Natural killer cell (primary cell): ENCODE measurements at regions not wholly inside any gene's neighbourhood (a gene's known extent, or its start where the extent isn't known, plus 50 kb on each side); places are given as distances from the start of the nearest gene placed in this dataset.

ENCODE experiments used
- ATAC-seq, 3 donors: fragments of 150-1000 bp in 2 of 3; fragments of 200-7000 bp in 1 of 3; cut with Tn5 transposase; 1 replicate in 1 of 3; 2 replicates in 2 of 3; pipeline ENCODE4 v1.10.0; 2021; ENCODE audit warnings: mild to moderate bottlenecking in 2 of 3, moderate library complexity in 2 of 3
- DNase-seq, 2 donors: peaks; one replicate each; pipeline versions ENCODE4 v3.0.0 to v3.0.0-alpha.2; 2013 to 2021; ENCODE audit warnings: mixed read lengths in 1 of 2
- H3K27ac ChIP-seq: one replicate; pipeline ENCODE4 v1.5.1; 2013; ENCODE audit warnings: mild to moderate bottlenecking, low read length
- H3K27me3 ChIP-seq: one replicate; pipeline ENCODE4 v1.6.1; 2013; ENCODE audit warnings: low read length; ENCODE audit not compliant: control insufficient read depth, insufficient read depth
- H3K36me3 ChIP-seq: one replicate; pipeline ENCODE4 v1.6.1; 2013; ENCODE audit warnings: low read length; ENCODE audit not compliant: control insufficient read depth, insufficient read depth
- H3K4me1 ChIP-seq: one replicate; pipeline ENCODE4 v1.6.1; 2013; ENCODE audit warnings: low read length; ENCODE audit not compliant: control insufficient read depth, insufficient read depth
- H3K4me3 ChIP-seq: one replicate; pipeline ENCODE4 v1.5.1; 2013; ENCODE audit warnings: low read length
- H3K9me3 ChIP-seq: one replicate; pipeline ENCODE4 v1.6.1; 2013; ENCODE audit warnings: low read length; ENCODE audit not compliant: control insufficient read depth, insufficient read depth
- H3K27ac Mint-ChIP-seq, 2 donors: one replicate each; pipeline ENCODE4 v1.8.0; 2022; ENCODE audit warnings: mild to moderate bottlenecking in 2 of 2, mixed read lengths in 2 of 2, moderate library complexity in 1 of 2
- H3K27me3 Mint-ChIP-seq, 2 donors: one replicate each; pipeline ENCODE4 v1.8.0; 2022; ENCODE audit warnings: low read depth in 2 of 2, mixed read lengths in 2 of 2
- H3K36me3 Mint-ChIP-seq: one replicate; pipeline ENCODE4 v1.8.0; 2022; ENCODE audit warnings: mixed read lengths
- H3K4me1 Mint-ChIP-seq, 2 donors: one replicate each; pipeline ENCODE4 v1.8.0; 2022; ENCODE audit warnings: mixed read lengths in 2 of 2
- H3K4me3 Mint-ChIP-seq: one replicate; pipeline ENCODE4 v1.8.0; 2022; ENCODE audit warnings: mild to moderate bottlenecking, moderate library complexity, mixed read lengths
- H3K9me3 Mint-ChIP-seq, 2 donors: one replicate each; pipeline ENCODE4 v1.8.0; 2022; ENCODE audit warnings: mixed read lengths in 2 of 2
- WGBS: methylation state at CpG from one replicate; pipeline ENCODE4 v1.1.7; 2013; ENCODE audit warnings: missing lambda C conversion rate; ENCODE audit not compliant: insufficient coverage; 5-methylcytosine and 5-hydroxymethylcytosine counted together
- intact Hi-C: fragments of 100-400 bp; cut with micrococcal nuclease; formaldehyde crosslinking; loops from one replicate; pipeline ENCODE4 v1.14.2; 2022
- TF ChIP-seq, protein P1 (sequence below): fragments of 200-600 bp; IDR thresholded peaks from one replicate; pipeline ENCODE4 v1.8.0; 2022; ENCODE audit warnings: antibody characterized with exemption

DNA sequence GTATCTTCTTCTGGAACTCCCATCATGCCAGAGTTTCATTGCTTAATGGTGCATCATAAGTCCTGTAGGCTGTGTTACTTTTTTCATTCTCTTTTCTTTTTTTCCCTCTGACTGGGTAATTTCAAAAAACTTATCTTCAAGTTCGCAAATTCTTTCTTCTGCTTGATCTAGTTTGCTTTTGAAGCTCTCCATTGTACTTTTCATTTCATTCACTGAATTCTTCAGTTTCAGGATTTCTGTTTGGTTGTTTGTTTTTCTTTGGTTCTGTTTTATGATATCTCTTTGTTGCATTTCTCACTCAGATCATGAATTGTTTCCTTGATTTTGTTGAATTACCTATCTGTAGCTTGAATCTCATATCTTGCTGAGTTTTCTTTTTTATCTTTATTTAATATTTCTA, 83.3 kb upstream of the PRMT8 start:
- no peak overlapping the region for H3K27ac Mint-ChIP-seq
- intact Hi-C loops, result no loop called here
- Histone ChIP-seq H3K4me1 (no peaks in the 10 kb centered on the region), H3K27me3 (no peaks in the 10 kb centered on the region), H3K27ac (no peak overlapping the region), H3K36me3 (no peaks in the 10 kb centered on the region), H3K4me3 (no peak overlapping the region), H3K9me3 (peaks cover 30% of the 10 kb centered on the region)
- no peak overlapping the region for H3K4me3 Mint-ChIP-seq
- no peak for ATAC-seq
- TF ChIP-seq, protein P1, sequence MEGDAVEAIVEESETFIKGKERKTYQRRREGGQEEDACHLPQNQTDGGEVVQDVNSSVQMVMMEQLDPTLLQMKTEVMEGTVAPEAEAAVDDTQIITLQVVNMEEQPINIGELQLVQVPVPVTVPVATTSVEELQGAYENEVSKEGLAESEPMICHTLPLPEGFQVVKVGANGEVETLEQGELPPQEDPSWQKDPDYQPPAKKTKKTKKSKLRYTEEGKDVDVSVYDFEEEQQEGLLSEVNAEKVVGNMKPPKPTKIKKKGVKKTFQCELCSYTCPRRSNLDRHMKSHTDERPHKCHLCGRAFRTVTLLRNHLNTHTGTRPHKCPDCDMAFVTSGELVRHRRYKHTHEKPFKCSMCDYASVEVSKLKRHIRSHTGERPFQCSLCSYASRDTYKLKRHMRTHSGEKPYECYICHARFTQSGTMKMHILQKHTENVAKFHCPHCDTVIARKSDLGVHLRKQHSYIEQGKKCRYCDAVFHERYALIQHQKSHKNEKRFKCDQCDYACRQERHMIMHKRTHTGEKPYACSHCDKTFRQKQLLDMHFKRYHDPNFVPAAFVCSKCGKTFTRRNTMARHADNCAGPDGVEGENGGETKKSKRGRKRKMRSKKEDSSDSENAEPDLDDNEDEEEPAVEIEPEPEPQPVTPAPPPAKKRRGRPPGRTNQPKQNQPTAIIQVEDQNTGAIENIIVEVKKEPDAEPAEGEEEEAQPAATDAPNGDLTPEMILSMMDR, result no peak
- no peak for DNase-seq
- H3K9me3 Mint-ChIP-seq, result peaks cover 10 to 23% of the 10 kb centered on the region in 2 donors
- peaks cover 23% of the 10 kb centered on the region for H3K36me3 Mint-ChIP-seq
- H3K4me1 Mint-ChIP-seq, result no peaks in the 10 kb centered on the region
- H3K27me3 Mint-ChIP-seq, result no peaks in the 10 kb centered on the region
- no CpG with 5 or more reads among the region's 1 CpG for WGBS

DNA sequence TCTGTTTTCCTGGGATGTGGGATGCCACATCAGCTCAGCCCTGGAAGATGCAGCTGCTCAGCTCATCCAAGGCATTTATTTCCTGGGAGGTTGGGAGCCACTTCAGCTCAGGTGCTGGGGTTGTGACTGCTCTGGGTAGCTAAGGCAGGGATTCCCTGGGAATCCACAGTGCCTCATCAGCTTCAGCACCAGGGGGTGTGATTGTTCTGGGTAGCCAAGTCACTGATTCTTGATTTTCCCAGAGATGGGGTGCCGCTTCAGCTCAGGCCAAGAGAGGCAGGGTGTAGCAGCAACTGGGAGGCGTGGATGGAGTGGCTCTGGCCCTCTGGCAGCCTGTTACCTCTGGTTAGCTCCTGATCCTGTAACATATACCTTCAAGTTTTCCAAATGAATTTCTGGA, 81.3 kb upstream of the PRMT8 start:
- no peak overlapping the region for H3K4me3 Mint-ChIP-seq
- WGBS, result 82% methylated on average over 2 of the region's 2 CpGs

DNA sequence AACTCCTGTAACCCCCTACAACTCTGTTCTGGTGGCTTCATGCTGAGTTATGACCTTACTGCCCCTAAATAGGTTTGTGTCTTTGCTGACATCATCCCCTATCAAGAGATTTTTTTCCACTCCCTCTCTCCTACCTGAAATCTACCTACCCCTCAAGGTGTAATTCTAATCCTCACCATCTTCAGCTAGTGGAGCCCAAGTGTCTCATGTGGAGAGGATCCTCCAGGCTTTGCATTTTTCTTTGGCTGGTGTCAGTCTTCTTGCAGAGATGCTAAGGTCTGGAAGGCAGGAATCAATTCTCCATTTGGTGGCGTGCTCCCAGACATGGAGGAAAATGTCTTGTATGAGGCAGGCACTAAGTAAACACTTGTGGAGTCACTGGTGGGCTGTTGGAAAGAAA, 74.8 kb upstream of the PRMT8 start:
- no peaks in the 10 kb centered on the region for H3K36me3 Mint-ChIP-seq
- TF ChIP-seq, protein P1, result no peak
- H3K4me3 Mint-ChIP-seq, result no peak overlapping the region
- Histone ChIP-seq H3K4me3 (no peak overlapping the region), H3K36me3 (no peaks in the 10 kb centered on the region), H3K9me3 (no peaks in the 10 kb centered on the region), H3K27ac (no peak overlapping the region), H3K27me3 (no peaks in the 10 kb centered on the region), H3K4me1 (no peaks in the 10 kb centered on the region)
- peaks cover 18 to 34% of the 10 kb centered on the region in 2 donors for H3K27me3 Mint-ChIP-seq
- 72% methylated on average over 1 of the region's 1 CpG for WGBS
- H3K4me1 Mint-ChIP-seq, result no peaks in the 10 kb centered on the region
- no peaks in the 10 kb centered on the region for H3K9me3 Mint-ChIP-seq
- H3K27ac Mint-ChIP-seq, result no peak overlapping the region
- DNase-seq (no peak), ATAC-seq (no peak)
- intact Hi-C loops, result no loop called here

More for the DNA sequence above, 81.3 kb upstream of the PRMT8 start:
- no peaks in the 10 kb centered on the region for H3K4me1 ChIP-seq
- TF ChIP-seq, protein P1, result no peak
- peaks cover 0 to 12% of the 10 kb centered on the region in 2 donors for H3K27me3 Mint-ChIP-seq
- no peaks in the 10 kb centered on the region for H3K36me3 ChIP-seq
- no peak overlapping the region for H3K27ac Mint-ChIP-seq
- DNase-seq (no peak), ATAC-seq (no peak)
- H3K27ac ChIP-seq, result no peak overlapping the region
- H3K9me3 ChIP-seq, result peaks cover 30% of the 10 kb centered on the region
- H3K4me1 Mint-ChIP-seq, result no peaks in the 10 kb centered on the region
- peaks cover 10 to 20% of the 10 kb centered on the region in 2 donors for H3K9me3 Mint-ChIP-seq
- intact Hi-C loops, result no loop called here
- peaks cover 23% of the 10 kb centered on the region for H3K36me3 Mint-ChIP-seq
- H3K4me3 ChIP-seq, result no peak overlapping the region
- H3K27me3 ChIP-seq, result no peaks in the 10 kb centered on the region

DNA sequence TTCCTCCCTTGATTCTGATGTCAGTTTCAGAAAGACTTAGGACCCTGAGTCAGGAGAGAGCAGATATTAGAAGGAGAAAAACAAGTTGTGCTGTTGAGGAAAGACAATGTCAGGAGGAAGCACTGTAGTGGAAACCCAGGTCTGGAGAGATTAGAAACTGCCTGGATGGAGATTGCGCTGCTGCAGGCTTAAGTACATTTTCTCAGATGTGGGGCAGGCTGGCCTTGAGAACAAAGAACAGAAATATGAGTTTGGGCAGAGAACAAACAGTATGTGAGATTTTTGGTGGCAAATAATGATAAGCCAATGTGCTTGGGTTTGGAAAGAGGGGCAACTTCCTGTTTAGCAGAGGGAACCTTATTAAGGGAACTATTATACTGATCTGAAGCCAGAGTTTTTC, 74.3 kb upstream of the PRMT8 start:
- Mint-ChIP-seq H3K36me3 (no peaks in the 10 kb centered on the region), H3K27ac (no peak overlapping the region), H3K9me3 (no peaks in the 10 kb centered on the region), H3K27me3 (peaks cover 18 to 34% of the 10 kb centered on the region in 2 donors), H3K4me3 (no peak overlapping the region), H3K4me1 (no peaks in the 10 kb centered on the region)
- H3K4me3 ChIP-seq, result no peak overlapping the region
- no peak overlapping the region for H3K27ac ChIP-seq
- no peaks in the 10 kb centered on the region for H3K9me3 ChIP-seq
- no peaks in the 10 kb centered on the region for H3K36me3 ChIP-seq
- DNase-seq (no peak), ATAC-seq (no peak)
- H3K27me3 ChIP-seq, result no peaks in the 10 kb centered on the region
- intact Hi-C loops, result no loop called here
- no peaks in the 10 kb centered on the region for H3K4me1 ChIP-seq
- 58% methylated on average over 1 of the region's 1 CpG for WGBS
- TF ChIP-seq, protein P1, result no peak
